SK-N-SH (cell line): ENCODE measurements at regions not wholly inside any gene's neighbourhood (a gene's known extent, or its start where the extent isn't known, plus 50 kb on each side); places are given as distances from the start of the nearest gene placed in this dataset.

Experiments used
- CTCF ChIA-PET: fragments of 300-600, 350-600 bp; formaldehyde crosslinking; extraction: SDS; loops from one replicate; lab custom pipeline; 2021; lab: Yijun Ruan, JAX
- POLR2A ChIA-PET: fragments of 350-600 bp; sonication (Branson Sonifier 250); formaldehyde crosslinking; extraction: SDS; loops from one replicate; lab custom pipeline; 2020; ENCODE audit warnings: antibody characterized with exemption, inconsistent platforms; lab: Yijun Ruan, JAX
- DNase-seq: peaks from one replicate; pipeline ENCODE4 v3.0.0; 2012
- H2AFZ ChIP-seq: fragments of 200-600 bp; sonication (generic); 2 replicates; pipeline ENCODE4 v1.8.1; 2016; ENCODE audit warnings: antibody characterized with exemption, mild to moderate bottlenecking, low read depth
- H3F3A ChIP-seq: fragments of 200-600 bp; sonication (generic); replicated peaks from 2 replicates; pipeline ENCODE3; 2016; ENCODE audit warnings: antibody characterized with exemption, mild to moderate bottlenecking; ENCODE audit not compliant: insufficient read depth
- H3K27ac ChIP-seq, 2 experiments: fragments of 200-500 bp in 1 of 2; fragments of 200-600 bp in 1 of 2; sonication (Bioruptor generic) in 1 of 2; sonication (generic), shearing (Covaris generic) in 1 of 2; 2 replicates each; pipeline versions ENCODE4 v1.5.1 to v1.6.1; 2014 to 2016; ENCODE audit warnings: low read depth in 2 of 2, inconsistent platforms in 1 of 2, low read length in 1 of 2, mild to moderate bottlenecking in 1 of 2, mixed read lengths in 1 of 2
- H3K27me3 ChIP-seq: fragments of 200-600 bp; sonication (generic), shearing (Covaris generic); 2 replicates; pipeline ENCODE4 v1.6.1; 2016; ENCODE audit warnings: mixed run types; ENCODE audit not compliant: insufficient read depth
- H3K36me3 ChIP-seq, 2 experiments: fragments of 200-500 bp in 1 of 2; fragments of 200-600 bp in 1 of 2; sonication (Bioruptor generic) in 1 of 2; sonication (generic) in 1 of 2; replicated peaks in 1 of 2; 2 replicates each; pipeline versions ENCODE3 to v1.5.1; 2014 to 2016; ENCODE audit warnings: low read length in 1 of 2, mild to moderate bottlenecking in 1 of 2; ENCODE audit not compliant: insufficient read depth in 2 of 2, control insufficient read depth in 1 of 2
- H3K4me1 ChIP-seq, 2 experiments: fragments of 200-500 bp in 1 of 2; fragments of 200-600 bp in 1 of 2; sonication (Bioruptor generic) in 1 of 2; sonication (generic), shearing (Covaris generic) in 1 of 2; 2 replicates each; pipeline versions ENCODE4 v1.5.1 to v1.6.1; 2014 to 2016; ENCODE audit warnings: low read depth in 1 of 2, low read length in 1 of 2, mixed run types in 1 of 2; ENCODE audit not compliant: insufficient read depth in 2 of 2, control insufficient read depth in 1 of 2
- H3K4me2 ChIP-seq: fragments of 200-600 bp; sonication (generic), shearing (Covaris generic); 2 replicates; pipeline ENCODE4 v1.6.1; 2017; ENCODE audit warnings: mixed run types
- H3K4me3 ChIP-seq, 2 experiments: fragments of 200-500 bp in 1 of 2; fragments of 200-600 bp in 1 of 2; sonication (Bioruptor generic) in 1 of 2; sonication (generic), shearing (Covaris generic) in 1 of 2; 2 replicates each; pipeline versions ENCODE4 v1.5.1 to v1.8.1; 2014 to 2016; ENCODE audit warnings: low read depth in 2 of 2, inconsistent platforms in 1 of 2, low read length in 1 of 2, mild to moderate bottlenecking in 1 of 2, mixed read lengths in 1 of 2, moderate library complexity in 1 of 2
- H3K79me2 ChIP-seq: fragments of 200-600 bp; sonication (generic); 2 replicates; pipeline ENCODE4 v1.8.1; 2017; ENCODE audit warnings: mild to moderate bottlenecking; ENCODE audit not compliant: insufficient read depth
- H3K9ac ChIP-seq: fragments of 200-600 bp; sonication (generic); 2 replicates; pipeline ENCODE4 v1.6.1; 2017; ENCODE audit warnings: mixed run types
- H3K9me2 ChIP-seq: fragments of 200-600 bp; sonication (generic); 2 replicates; pipeline ENCODE4 v1.6.1; 2017; ENCODE audit warnings: mixed run types
- H3K9me3 ChIP-seq: fragments of 200-600 bp; sonication (generic); 2 replicates; pipeline ENCODE4 v1.6.1; 2017; ENCODE audit warnings: mixed run types, mild to moderate bottlenecking, moderate library complexity
- H4K20me1 ChIP-seq: fragments of 200-600 bp; sonication (generic); 2 replicates; pipeline ENCODE4 v1.6.1; 2017; ENCODE audit warnings: mild to moderate bottlenecking, mixed run types; ENCODE audit not compliant: insufficient read depth
- ELF1 ChIP-seq: IDR thresholded peaks from 2 replicates; pipeline ENCODE4 v1.4.0; 2012
- FOXJ3 ChIP-seq: sonication (generic); formaldehyde crosslinking; IDR thresholded peaks from 2 replicates; pipeline ENCODE4 v1.5.1; 2020; ENCODE audit warnings: mild to moderate bottlenecking, missing genetic modification reagents
- FOXM1 ChIP-seq: IDR thresholded peaks from 2 replicates; pipeline ENCODE4 v1.4.0; 2012; ENCODE audit warnings: low read depth, mild to moderate bottlenecking
- GABPA ChIP-seq: IDR thresholded peaks from 2 replicates; pipeline ENCODE4 v1.4.0; 2012; ENCODE audit warnings: low read depth, mild to moderate bottlenecking
- MEF2A ChIP-seq: IDR thresholded peaks from 2 replicates; pipeline ENCODE4 v1.4.0; 2012; ENCODE audit warnings: low read depth, borderline replicate concordance
- NRF1 ChIP-seq: IDR thresholded peaks from 2 replicates; pipeline ENCODE4 v1.6.1; 2012; ENCODE audit warnings: low read depth, mild to moderate bottlenecking, low read length
- POLR2AphosphoS5 ChIP-seq: IDR thresholded peaks from 2 replicates; pipeline ENCODE4 v1.6.1; 2012; ENCODE audit warnings: low read depth, low read length
- RCOR1 ChIP-seq: fragments of 150-350 bp; IDR thresholded peaks from 2 replicates; pipeline ENCODE4 v1.6.1; 2017; ENCODE audit warnings: antibody characterized with exemption, low read length
- RFX5 ChIP-seq: IDR thresholded peaks from 2 replicates; pipeline ENCODE4 v1.6.1; 2012; ENCODE audit warnings: mild to moderate bottlenecking, improper control_type of control experiment, low read length
- RXRA ChIP-seq: IDR thresholded peaks from 2 replicates; pipeline ENCODE4 v1.4.0; 2012; ENCODE audit warnings: low read depth, mild to moderate bottlenecking, borderline replicate concordance
- SIN3A ChIP-seq: IDR thresholded peaks from 2 replicates; pipeline ENCODE4 v1.6.1; 2012; ENCODE audit warnings: low read depth, mild to moderate bottlenecking, low read length, moderate library complexity, borderline replicate concordance
- SMC3 ChIP-seq: IDR thresholded peaks from 2 replicates; pipeline ENCODE4 v1.6.1; 2012; ENCODE audit warnings: low read depth, low read length, improper control_type of control experiment
- TEAD4 ChIP-seq: IDR thresholded peaks from 2 replicates; pipeline ENCODE4 v1.4.0; 2012; ENCODE audit warnings: mild to moderate bottlenecking, borderline replicate concordance; ENCODE audit not compliant: insufficient read depth
- YY1 ChIP-seq: IDR thresholded peaks from 2 replicates; pipeline ENCODE4 v1.4.0; 2012; ENCODE audit warnings: low read depth, mild to moderate bottlenecking
- WGBS: methylation state at CpG from one replicate; pipeline ENCODE4 v1.1.6; 2017; ENCODE audit warnings: low lambda C conversion rate; 5-methylcytosine and 5-hydroxymethylcytosine counted together
- TF ChIP-seq, protein P1 (sequence below): IDR thresholded peaks from 2 replicates; pipeline ENCODE4 v1.4.0; 2012; ENCODE audit warnings: low read depth, borderline replicate concordance
- TF ChIP-seq, protein P2 (sequence below): fragments of 200-600 bp; sonication (generic); IDR thresholded peaks from 2 replicates; pipeline ENCODE4 v1.6.1; 2017; ENCODE audit warnings: antibody characterized with exemption, mild to moderate bottlenecking, moderate library complexity
- TF ChIP-seq, protein P3 (sequence below): fragments of 150-350 bp; IDR thresholded peaks from 2 replicates; pipeline ENCODE4 v1.6.1; 2017; ENCODE audit warnings: antibody characterized with exemption, low read length, low read depth, borderline replicate concordance
- TF ChIP-seq, protein P4 (sequence below): IDR thresholded peaks from 2 replicates; pipeline ENCODE4; 2012
- TF ChIP-seq, protein P5 (sequence below): IDR thresholded peaks from 2 replicates; pipeline ENCODE4 v1.6.1; 2012; ENCODE audit warnings: mild to moderate bottlenecking, low read depth, low read length, moderate library complexity

DNA sequence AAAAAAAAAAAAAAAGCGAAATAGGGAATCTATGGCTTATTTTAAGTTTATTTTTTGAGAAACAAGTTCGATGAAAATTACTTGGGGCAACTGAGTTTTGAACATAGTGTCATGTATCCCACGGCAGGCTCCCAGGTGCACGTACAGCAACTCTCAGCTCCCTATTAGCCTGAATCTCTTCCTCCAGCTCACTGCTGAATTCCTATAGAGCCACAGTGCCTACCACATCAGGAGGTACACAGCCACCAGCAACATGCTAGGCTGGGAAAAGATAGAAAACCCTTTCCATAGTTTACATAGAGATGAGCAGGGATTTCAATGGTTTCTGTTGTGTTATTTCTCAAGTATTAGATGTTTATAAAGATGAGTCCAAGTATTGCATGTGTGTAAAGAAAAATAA lies 115.9 kb upstream of the RGMB start:
- Histone ChIP-seq H2AFZ (no peak overlapping the region), H3K27ac (no peak overlapping the region), H3K9me3 (no peaks in the 10 kb centered on the region), H4K20me1 (no peaks in the 10 kb centered on the region), H3K27me3 (no peaks in the 10 kb centered on the region), H3K9me2 (no peaks in the 10 kb centered on the region), H3F3A (no peaks in the 10 kb centered on the region), H3K79me2 (no peaks in the 10 kb centered on the region), H3K4me1 (no peaks in the 10 kb centered on the region), H3K4me2 (no peak overlapping the region), H3K36me3 (no peaks in the 10 kb centered on the region)
- 63% methylated on average over 4 of the region's 4 CpGs for whole genome bisulfite sequencing
- TF ChIP-seq NRF1 = no peak
- TF ChIP-seq, all 33 proteins: peak for 0
- DNase-seq = no peak
- Histone ChIP-seq H3K9ac (no peak overlapping the region), H3K4me3 (no peak overlapping the region)
- ChIA-PET CTCF (interaction anchor here (1.0 kb wide), 1 partner anchor 1426 kb away, joined by 3 read pairs; no protein-coding TSS in a partner anchor), POLR2A (no interaction called here)

DNA sequence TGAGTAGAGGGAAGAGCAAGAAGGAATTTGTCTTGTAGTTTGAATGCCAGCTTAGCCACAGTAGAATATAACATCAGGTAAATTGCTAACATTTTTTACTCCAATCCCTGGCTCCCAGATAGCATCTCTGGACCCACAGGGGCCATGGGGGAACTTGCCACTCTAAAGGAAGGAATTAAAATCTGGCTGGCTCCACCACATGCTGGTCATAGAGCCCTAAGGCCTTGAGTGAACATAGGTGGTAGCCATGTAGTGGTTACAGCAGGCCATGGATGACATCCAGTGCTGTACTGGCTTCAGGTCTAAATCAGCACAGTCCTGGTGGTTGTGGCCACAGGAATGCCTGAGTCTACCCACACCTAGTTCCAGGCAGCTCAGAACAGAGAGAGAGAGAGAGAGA lies 109.9 kb upstream of the RGMB start:
- H3K27me3 ChIP-seq = no peaks in the 10 kb centered on the region
- H3K4me1 ChIP-seq = no peaks in the 10 kb centered on the region
- no peak overlapping the region for H3K27ac ChIP-seq
- H3F3A ChIP-seq = no peaks in the 10 kb centered on the region
- CTCF ChIA-PET = no interaction called here
- TF ChIP-seq, protein P1, sequence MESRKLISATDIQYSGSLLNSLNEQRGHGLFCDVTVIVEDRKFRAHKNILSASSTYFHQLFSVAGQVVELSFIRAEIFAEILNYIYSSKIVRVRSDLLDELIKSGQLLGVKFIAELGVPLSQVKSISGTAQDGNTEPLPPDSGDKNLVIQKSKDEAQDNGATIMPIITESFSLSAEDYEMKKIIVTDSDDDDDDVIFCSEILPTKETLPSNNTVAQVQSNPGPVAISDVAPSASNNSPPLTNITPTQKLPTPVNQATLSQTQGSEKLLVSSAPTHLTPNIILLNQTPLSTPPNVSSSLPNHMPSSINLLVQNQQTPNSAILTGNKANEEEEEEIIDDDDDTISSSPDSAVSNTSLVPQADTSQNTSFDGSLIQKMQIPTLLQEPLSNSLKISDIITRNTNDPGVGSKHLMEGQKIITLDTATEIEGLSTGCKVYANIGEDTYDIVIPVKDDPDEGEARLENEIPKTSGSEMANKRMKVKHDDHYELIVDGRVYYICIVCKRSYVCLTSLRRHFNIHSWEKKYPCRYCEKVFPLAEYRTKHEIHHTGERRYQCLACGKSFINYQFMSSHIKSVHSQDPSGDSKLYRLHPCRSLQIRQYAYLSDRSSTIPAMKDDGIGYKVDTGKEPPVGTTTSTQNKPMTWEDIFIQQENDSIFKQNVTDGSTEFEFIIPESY = no peak
- TF ChIP-seq GABPA = no peak
- no peak for TF ChIP-seq TEAD4
- TF ChIP-seq, protein P2, sequence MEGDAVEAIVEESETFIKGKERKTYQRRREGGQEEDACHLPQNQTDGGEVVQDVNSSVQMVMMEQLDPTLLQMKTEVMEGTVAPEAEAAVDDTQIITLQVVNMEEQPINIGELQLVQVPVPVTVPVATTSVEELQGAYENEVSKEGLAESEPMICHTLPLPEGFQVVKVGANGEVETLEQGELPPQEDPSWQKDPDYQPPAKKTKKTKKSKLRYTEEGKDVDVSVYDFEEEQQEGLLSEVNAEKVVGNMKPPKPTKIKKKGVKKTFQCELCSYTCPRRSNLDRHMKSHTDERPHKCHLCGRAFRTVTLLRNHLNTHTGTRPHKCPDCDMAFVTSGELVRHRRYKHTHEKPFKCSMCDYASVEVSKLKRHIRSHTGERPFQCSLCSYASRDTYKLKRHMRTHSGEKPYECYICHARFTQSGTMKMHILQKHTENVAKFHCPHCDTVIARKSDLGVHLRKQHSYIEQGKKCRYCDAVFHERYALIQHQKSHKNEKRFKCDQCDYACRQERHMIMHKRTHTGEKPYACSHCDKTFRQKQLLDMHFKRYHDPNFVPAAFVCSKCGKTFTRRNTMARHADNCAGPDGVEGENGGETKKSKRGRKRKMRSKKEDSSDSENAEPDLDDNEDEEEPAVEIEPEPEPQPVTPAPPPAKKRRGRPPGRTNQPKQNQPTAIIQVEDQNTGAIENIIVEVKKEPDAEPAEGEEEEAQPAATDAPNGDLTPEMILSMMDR = no peak
- TF ChIP-seq RCOR1 = no peak
- TF ChIP-seq, protein P3, sequence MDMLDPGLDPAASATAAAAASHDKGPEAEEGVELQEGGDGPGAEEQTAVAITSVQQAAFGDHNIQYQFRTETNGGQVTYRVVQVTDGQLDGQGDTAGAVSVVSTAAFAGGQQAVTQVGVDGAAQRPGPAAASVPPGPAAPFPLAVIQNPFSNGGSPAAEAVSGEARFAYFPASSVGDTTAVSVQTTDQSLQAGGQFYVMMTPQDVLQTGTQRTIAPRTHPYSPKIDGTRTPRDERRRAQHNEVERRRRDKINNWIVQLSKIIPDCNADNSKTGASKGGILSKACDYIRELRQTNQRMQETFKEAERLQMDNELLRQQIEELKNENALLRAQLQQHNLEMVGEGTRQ = no peak
- no peak for TF ChIP-seq SIN3A
- TF ChIP-seq POLR2AphosphoS5 = no peak
- TF ChIP-seq SMC3 = no peak
- TF ChIP-seq NRF1 = no peak
- no peak for TF ChIP-seq YY1
- no peak for TF ChIP-seq ELF1
- no peak for TF ChIP-seq FOXJ3 (CRISPR knock-in tag)
- TF ChIP-seq, protein P4, sequence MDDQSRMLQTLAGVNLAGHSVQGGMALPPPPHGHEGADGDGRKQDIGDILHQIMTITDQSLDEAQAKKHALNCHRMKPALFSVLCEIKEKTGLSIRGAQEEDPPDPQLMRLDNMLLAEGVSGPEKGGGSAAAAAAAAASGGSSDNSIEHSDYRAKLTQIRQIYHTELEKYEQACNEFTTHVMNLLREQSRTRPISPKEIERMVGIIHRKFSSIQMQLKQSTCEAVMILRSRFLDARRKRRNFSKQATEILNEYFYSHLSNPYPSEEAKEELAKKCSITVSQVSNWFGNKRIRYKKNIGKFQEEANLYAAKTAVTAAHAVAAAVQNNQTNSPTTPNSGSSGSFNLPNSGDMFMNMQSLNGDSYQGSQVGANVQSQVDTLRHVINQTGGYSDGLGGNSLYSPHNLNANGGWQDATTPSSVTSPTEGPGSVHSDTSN = no peak
- no peak for TF ChIP-seq RFX5
- TF ChIP-seq, protein P5, sequence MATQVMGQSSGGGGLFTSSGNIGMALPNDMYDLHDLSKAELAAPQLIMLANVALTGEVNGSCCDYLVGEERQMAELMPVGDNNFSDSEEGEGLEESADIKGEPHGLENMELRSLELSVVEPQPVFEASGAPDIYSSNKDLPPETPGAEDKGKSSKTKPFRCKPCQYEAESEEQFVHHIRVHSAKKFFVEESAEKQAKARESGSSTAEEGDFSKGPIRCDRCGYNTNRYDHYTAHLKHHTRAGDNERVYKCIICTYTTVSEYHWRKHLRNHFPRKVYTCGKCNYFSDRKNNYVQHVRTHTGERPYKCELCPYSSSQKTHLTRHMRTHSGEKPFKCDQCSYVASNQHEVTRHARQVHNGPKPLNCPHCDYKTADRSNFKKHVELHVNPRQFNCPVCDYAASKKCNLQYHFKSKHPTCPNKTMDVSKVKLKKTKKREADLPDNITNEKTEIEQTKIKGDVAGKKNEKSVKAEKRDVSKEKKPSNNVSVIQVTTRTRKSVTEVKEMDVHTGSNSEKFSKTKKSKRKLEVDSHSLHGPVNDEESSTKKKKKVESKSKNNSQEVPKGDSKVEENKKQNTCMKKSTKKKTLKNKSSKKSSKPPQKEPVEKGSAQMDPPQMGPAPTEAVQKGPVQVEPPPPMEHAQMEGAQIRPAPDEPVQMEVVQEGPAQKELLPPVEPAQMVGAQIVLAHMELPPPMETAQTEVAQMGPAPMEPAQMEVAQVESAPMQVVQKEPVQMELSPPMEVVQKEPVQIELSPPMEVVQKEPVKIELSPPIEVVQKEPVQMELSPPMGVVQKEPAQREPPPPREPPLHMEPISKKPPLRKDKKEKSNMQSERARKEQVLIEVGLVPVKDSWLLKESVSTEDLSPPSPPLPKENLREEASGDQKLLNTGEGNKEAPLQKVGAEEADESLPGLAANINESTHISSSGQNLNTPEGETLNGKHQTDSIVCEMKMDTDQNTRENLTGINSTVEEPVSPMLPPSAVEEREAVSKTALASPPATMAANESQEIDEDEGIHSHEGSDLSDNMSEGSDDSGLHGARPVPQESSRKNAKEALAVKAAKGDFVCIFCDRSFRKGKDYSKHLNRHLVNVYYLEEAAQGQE = no peak
- no peak for TF ChIP-seq MEF2A
- no peak for TF ChIP-seq FOXM1
- no peak for TF ChIP-seq RXRA
- no peaks in the 10 kb centered on the region; the same call in 1 of the 2 replicates for H3K9me3 ChIP-seq
- no peak overlapping the region for H3K4me3 ChIP-seq
- POLR2A ChIA-PET = no interaction called here
- DNase-seq = no peak
- no peaks in the 10 kb centered on the region for H3K36me3 ChIP-seq
- no peak overlapping the region for H2AFZ ChIP-seq
- no peaks in the 10 kb centered on the region for H4K20me1 ChIP-seq
- no peak overlapping the region for H3K4me2 ChIP-seq
- H3K9ac ChIP-seq = no peak overlapping the region
- H3K79me2 ChIP-seq = no peaks in the 10 kb centered on the region
- no peaks in the 10 kb centered on the region for H3K9me2 ChIP-seq
